ENCODE measurements at regions not wholly inside any gene's neighbourhood (a gene's known extent, or its start where the extent isn't known, plus 50 kb on each side); places are given as distances from the start of the nearest gene placed in this dataset.

GRCh38 chr3:146757759-146758158, 152.6 kb upstream of the PLSCR5 start:
- TF ChIP-seq EZH2 (IDR thresholded peaks at IDR 0.05; ENCODE audit: insufficient read depth, low read length) = no peak
- TF ChIP-seq, protein P1, sequence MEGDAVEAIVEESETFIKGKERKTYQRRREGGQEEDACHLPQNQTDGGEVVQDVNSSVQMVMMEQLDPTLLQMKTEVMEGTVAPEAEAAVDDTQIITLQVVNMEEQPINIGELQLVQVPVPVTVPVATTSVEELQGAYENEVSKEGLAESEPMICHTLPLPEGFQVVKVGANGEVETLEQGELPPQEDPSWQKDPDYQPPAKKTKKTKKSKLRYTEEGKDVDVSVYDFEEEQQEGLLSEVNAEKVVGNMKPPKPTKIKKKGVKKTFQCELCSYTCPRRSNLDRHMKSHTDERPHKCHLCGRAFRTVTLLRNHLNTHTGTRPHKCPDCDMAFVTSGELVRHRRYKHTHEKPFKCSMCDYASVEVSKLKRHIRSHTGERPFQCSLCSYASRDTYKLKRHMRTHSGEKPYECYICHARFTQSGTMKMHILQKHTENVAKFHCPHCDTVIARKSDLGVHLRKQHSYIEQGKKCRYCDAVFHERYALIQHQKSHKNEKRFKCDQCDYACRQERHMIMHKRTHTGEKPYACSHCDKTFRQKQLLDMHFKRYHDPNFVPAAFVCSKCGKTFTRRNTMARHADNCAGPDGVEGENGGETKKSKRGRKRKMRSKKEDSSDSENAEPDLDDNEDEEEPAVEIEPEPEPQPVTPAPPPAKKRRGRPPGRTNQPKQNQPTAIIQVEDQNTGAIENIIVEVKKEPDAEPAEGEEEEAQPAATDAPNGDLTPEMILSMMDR (IDR thresholded peaks at IDR 0.05; ENCODE audit: insufficient read depth, low read depth, low read length) = no peak
